ENCODE measurements at regions not wholly inside any gene's neighbourhood (a gene's known extent, or its start where the extent isn't known, plus 50 kb on each side); places are given as distances from the start of the nearest gene placed in this dataset.

- Histone ChIP-seq H3K9me3 (no peaks in the 10 kb centered on the region), H3K36me3 (ENCODE audit: low read depth, missing control alignments) (no peaks in the 10 kb centered on the region), H3K4me3 (no peak overlapping the region), H3K4me1 (no peaks in the 10 kb centered on the region), H3K27ac (no peak overlapping the region), H3K27me3 (no peaks in the 10 kb centered on the region)
- 45 to 69% methylated on average over 3 of the region's 3 CpGs for WGBS, 2 donors
- intact Hi-C loops (cut with DNase I; ENCODE audit: low total_unique reads) = no loop called here
- DNase-seq = no peak
- no peak for TF ChIP-seq POLR2A (IDR thresholded peaks at IDR 0.05)
- TF ChIP-seq CTCF (IDR thresholded peaks at IDR 0.05) = no peak
Measured at GRCh38 chr4:35189988-35190613, 1054.2 kb downstream of the ARAP2 start.

GRCh38 chr4:35201403-35201802, 1042.9 kb downstream of the ARAP2 start:
- H3K27ac ChIP-seq = no peak overlapping the region
- no peaks in the 10 kb centered on the region for H3K36me3 ChIP-seq (ENCODE audit: low read depth, missing control alignments)
- H3K4me3 ChIP-seq = no peak overlapping the region
- no peaks in the 10 kb centered on the region for H3K4me1 ChIP-seq
- no peak for DNase-seq
- 95 to 100% methylated on average over 2 of the region's 2 CpGs for WGBS, 2 donors
- no peak for TF ChIP-seq CTCF (IDR thresholded peaks at IDR 0.05)
- TF ChIP-seq POLR2A (IDR thresholded peaks at IDR 0.05) = no peak
- no peaks in the 10 kb centered on the region for H3K27me3 ChIP-seq
- no peaks in the 10 kb centered on the region for H3K9me3 ChIP-seq
- intact Hi-C loops (cut with DNase I; ENCODE audit: low total_unique reads) = no loop called here

GRCh38 chr4:35216636-35217035, 1027.7 kb downstream of the ARAP2 start:
- H3K36me3 ChIP-seq (ENCODE audit: low read depth, missing control alignments) = no peaks in the 10 kb centered on the region
- no peaks in the 10 kb centered on the region for H3K4me1 ChIP-seq
- 63 to 71% methylated on average over 4 of the region's 4 CpGs for WGBS, 2 donors
- no peak for DNase-seq
- TF ChIP-seq CTCF (IDR thresholded peaks at IDR 0.05) = no peak
- TF ChIP-seq POLR2A (IDR thresholded peaks at IDR 0.05) = no peak
- no peaks in the 10 kb centered on the region for H3K9me3 ChIP-seq
- H3K27ac ChIP-seq = no peak overlapping the region
- intact Hi-C loops (cut with DNase I; ENCODE audit: low total_unique reads) = no loop called here
- no peak overlapping the region for H3K4me3 ChIP-seq
- H3K27me3 ChIP-seq = no peaks in the 10 kb centered on the region

GRCh38 chr4:35217331-35217730, 1027.0 kb downstream of the ARAP2 start:
- TF ChIP-seq CTCF (IDR thresholded peaks at IDR 0.05) = no peak
- no peak for TF ChIP-seq POLR2A (IDR thresholded peaks at IDR 0.05)
- intact Hi-C loops (cut with DNase I; ENCODE audit: low total_unique reads) = no loop called here
- Histone ChIP-seq H3K27ac (no peak overlapping the region), H3K27me3 (no peaks in the 10 kb centered on the region), H3K9me3 (no peaks in the 10 kb centered on the region), H3K4me3 (no peak overlapping the region), H3K4me1 (no peaks in the 10 kb centered on the region), H3K36me3 (ENCODE audit: low read depth, missing control alignments) (no peaks in the 10 kb centered on the region)
- 21 to 49% methylated on average over 1 of the region's 1 CpG for WGBS, 2 donors
- no peak for DNase-seq

GRCh38 chr4:35228313-35228712, 1016.0 kb downstream of the ARAP2 start:
- DNase-seq = no peak
- TF ChIP-seq POLR2A (IDR thresholded peaks at IDR 0.05) (no peak), CTCF (IDR thresholded peaks at IDR 0.05) (no peak)

More at GRCh38 chr4:35228313-35228712, 1016.0 kb downstream of the ARAP2 start:
- Histone ChIP-seq H3K9me3 (no peaks in the 10 kb centered on the region), H3K4me1 (no peaks in the 10 kb centered on the region), H3K27ac (no peak overlapping the region), H3K4me3 (no peak overlapping the region), H3K27me3 (no peaks in the 10 kb centered on the region), H3K36me3 (ENCODE audit: low read depth, missing control alignments) (no peaks in the 10 kb centered on the region)
- 68 to 86% methylated on average over 1 of the region's 1 CpG for WGBS, 2 donors
- intact Hi-C loops (cut with DNase I; ENCODE audit: low total_unique reads) = no loop called here
